Transverse colon (tissue), 3 donors: ENCODE measurements at regions not wholly inside any gene's neighbourhood (a gene's known extent, or its start where the extent isn't known, plus 50 kb on each side); places are given as distances from the start of the nearest gene placed in this dataset.

Source experiments
- CTCF ChIP-seq, 5 experiments: fragments of 200-600 bp in 3 of 5; fragments of 450-650 bp in 2 of 5; sonication (generic) in 3 of 5; IDR thresholded peaks; 1 replicate in 2 of 5; 2 replicates in 3 of 5; pipeline ENCODE4 v1.5.1; 2016 to 2017; ENCODE audit warnings: antibody characterized with exemption in 5 of 5, inconsistent platforms in 3 of 5, mild to moderate bottlenecking in 2 of 5, moderate library complexity in 1 of 5
- EP300 ChIP-seq: sonication (generic); formaldehyde crosslinking; IDR thresholded peaks from one replicate; pipeline ENCODE4 v1.6.1; 2017; ENCODE audit warnings: antibody characterized with exemption, low read depth
- POLR2A ChIP-seq: fragments of 450-650 bp; IDR thresholded peaks from one replicate; pipeline ENCODE4 v1.6.1; 2016; ENCODE audit warnings: antibody characterized with exemption, mild to moderate bottlenecking, moderate library complexity

DNA sequence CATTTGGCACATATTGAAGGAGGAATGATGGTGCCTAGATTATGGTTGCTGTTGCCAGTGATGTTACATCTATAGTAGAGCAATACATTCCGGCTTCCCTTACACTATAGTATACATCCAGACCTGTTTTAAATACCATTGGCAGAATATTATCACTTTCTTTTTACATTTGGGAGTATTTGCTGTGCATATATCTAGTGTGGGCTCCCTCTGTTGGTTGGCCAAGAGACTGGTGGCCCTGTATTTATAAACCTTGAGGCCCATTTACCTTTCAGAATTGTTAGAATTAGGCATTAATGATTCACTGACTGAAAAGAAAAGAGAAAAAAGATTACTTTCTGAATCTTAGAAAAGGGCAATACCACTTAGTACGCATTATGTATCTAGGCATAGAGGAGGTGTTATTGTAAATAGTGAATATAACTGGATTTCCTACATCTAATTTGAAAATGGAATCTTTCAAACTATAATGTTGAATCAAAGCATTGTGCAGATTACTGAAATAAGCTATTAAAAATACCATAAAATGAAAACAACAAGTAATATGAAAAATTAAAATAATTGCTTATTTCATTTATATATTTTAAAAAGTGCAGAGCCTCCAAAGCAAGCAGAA, 628.8 kb upstream of the MAN1A1 start:
- TF ChIP-seq CTCF (IDR thresholded peaks at IDR 0.05): peak in 4 of 5 experiments; percentile 22 to 37 (median 27)
- TF ChIP-seq POLR2A: no peak
- no peak for TF ChIP-seq EP300
